Omental fat pad (tissue), 3 donors: ENCODE measurements at regions not wholly inside any gene's neighbourhood (a gene's known extent, or its start where the extent isn't known, plus 50 kb on each side); places are given as distances from the start of the nearest gene placed in this dataset.

Experiments
- ATAC-seq: fragments of 150-250 bp; one replicate; pipeline ENCODE4 v1.9.1; 2016; ENCODE audit warnings: mild to moderate bottlenecking, moderate library complexity; ENCODE audit not compliant: low FRiP score
- DNase-seq: peaks from one replicate; pipeline ENCODE4 v3.0.0-alpha.2; 2019; ENCODE audit warnings: low spot score
- CTCF ChIP-seq, 3 donors: fragments of 450-650 bp; IDR thresholded peaks; one replicate each; pipeline ENCODE4 v1.5.1; 2016 to 2017; ENCODE audit warnings: antibody characterized with exemption in 3 of 3, mild to moderate bottlenecking in 3 of 3, moderate library complexity in 2 of 3

- ATAC-seq: no peak
- no peak for DNase-seq
- no peak for TF ChIP-seq CTCF (IDR thresholded peaks at IDR 0.05)
Observed at GRCh38 chr3:117541721-117542120, 832.1 kb downstream of the TUSC7 start.

GRCh38 chr3:117543521-117543920 lies 833.9 kb downstream of the TUSC7 start:
- TF ChIP-seq CTCF (IDR thresholded peaks at IDR 0.05): no peak
- no peak for DNase-seq
- no peak for ATAC-seq

- ATAC-seq (no peak), DNase-seq (no peak)
- TF ChIP-seq CTCF (IDR thresholded peaks at IDR 0.05): no peak
Observed at GRCh38 chr3:117545484-117545883, 835.9 kb downstream of the TUSC7 start.

- TF ChIP-seq CTCF (IDR thresholded peaks at IDR 0.05): no peak
- no peak for DNase-seq
- peak; percentile 88 for ATAC-seq
Observed at GRCh38 chr3:117547956-117548550, 838.5 kb downstream of the TUSC7 start.

- DNase-seq: no peak
- no peak for TF ChIP-seq CTCF (IDR thresholded peaks at IDR 0.05)
- no peak for ATAC-seq
Observed at GRCh38 chr3:117548600-117548999, 839.0 kb downstream of the TUSC7 start.

- no peak for ATAC-seq
- TF ChIP-seq CTCF (IDR thresholded peaks at IDR 0.05): no peak
- DNase-seq: no peak
Observed at GRCh38 chr3:117549716-117550115, 840.1 kb downstream of the TUSC7 start.

- DNase-seq: no peak
- no peak for ATAC-seq
- TF ChIP-seq CTCF (IDR thresholded peaks at IDR 0.05): no peak
Observed at GRCh38 chr3:117550766-117551165, 841.2 kb downstream of the TUSC7 start.
